ENCODE measurements at regions not wholly inside any gene's neighbourhood (a gene's known extent, or its start where the extent isn't known, plus 50 kb on each side); places are given as distances from the start of the nearest gene placed in this dataset.

- intact Hi-C loops (cut with micrococcal nuclease) = no loop called here
- 67% methylated on average over 1 of the region's 1 CpG; no CpG with 5 or more reads in 1 of the 2 experiments for WGBS, 2 experiments (ENCODE audit: extremely low coverage in 2 of 2, insufficient read length in 1 of 2)
- H3K9me3 ChIP-seq (ENCODE audit: control insufficient read depth, insufficient read depth, low read length) = no peaks in the 10 kb centered on the region
- no peak overlapping the region for H2AK5ac ChIP-seq (ENCODE audit: low read depth, low read length)
- TF ChIP-seq RAD21 (IDR thresholded peaks at IDR 0.05; ENCODE audit: low read length) = no peak
- TF ChIP-seq RFX5 (IDR thresholded peaks at IDR 0.05; ENCODE audit: low read depth, low read length) = no peak
- TF ChIP-seq CHD1 (IDR thresholded peaks at IDR 0.05; ENCODE audit: low read depth, low read length) = no peak
- TF ChIP-seq MAFK (IDR thresholded peaks at IDR 0.05; ENCODE audit: low read depth, low read length) = no peak
- H3K4ac ChIP-seq (ENCODE audit: low read depth, low read length) = no peak overlapping the region
- in situ Hi-C loops (cut with MboI; ENCODE audit: low sequenced_read_pairs) = no loop called here
- ChIA-PET POLR2A (ENCODE audit: unreplicated experiment) (no interaction called here), CTCF (no interaction called here)
- dilution Hi-C loops (cut with HindIII; ENCODE audit: low sequenced_read_pairs, unreplicated experiment) = no loop called here
- H3K27ac ChIP-seq (ENCODE audit: insufficient read depth, low read length) = no peak overlapping the region
- no peaks in the 10 kb centered on the region for H3K27me3 ChIP-seq (ENCODE audit: control insufficient read depth, insufficient read depth, low read length)
- H3K4me2 ChIP-seq (ENCODE audit: low read depth, low read length) = no peak overlapping the region
- DNase-seq = no peak
- no peaks in the 10 kb centered on the region for H3K4me1 ChIP-seq (ENCODE audit: control insufficient read depth, insufficient read depth, low read length)
- no peak overlapping the region for H2BK120ac ChIP-seq (ENCODE audit: low read depth, low read length)
- no peak overlapping the region for H3K4me3 ChIP-seq (ENCODE audit: insufficient read depth, low read depth, low read length)
- no peak overlapping the region for H3K23ac ChIP-seq (ENCODE audit: low read depth, low read length)
- no peak overlapping the region for H4K91ac ChIP-seq (ENCODE audit: insufficient read depth, low read depth, low read length)
- no peaks in the 10 kb centered on the region for H3K79me1 ChIP-seq (ENCODE audit: low read depth in 1 of 2, low read length in 2 of 2)
- no TSS peak for BruUV-seq (replicated peaks)
- H3K14ac ChIP-seq (replicated peaks; ENCODE audit: low read depth, low read length) = no peak overlapping the region
- no peak overlapping the region for H3K9ac ChIP-seq (ENCODE audit: low read depth, low read length)
- H4K5ac ChIP-seq (ENCODE audit: low read depth, low read length) = no peak overlapping the region
- no peak overlapping the region for H4K8ac ChIP-seq (ENCODE audit: low read depth in 2 of 2, low read length in 2 of 2)
- no peak overlapping the region for H2AFZ ChIP-seq (replicated peaks; ENCODE audit: low read length, poor library complexity)
- H3K36me3 ChIP-seq (ENCODE audit: control insufficient read depth, insufficient read depth, low read length) = no peaks in the 10 kb centered on the region
- H3K9me1 ChIP-seq (ENCODE audit: insufficient read depth, low read length) = no peaks in the 10 kb centered on the region
- no peak for ATAC-seq (ENCODE audit: low read depth)
- no peak overlapping the region for H2BK15ac ChIP-seq (ENCODE audit: low read depth, low read length)
- H2AK9ac ChIP-seq (replicated peaks; ENCODE audit: low read depth, low read length, poor library complexity) = no peak overlapping the region
- no peak overlapping the region for H2BK5ac ChIP-seq (ENCODE audit: low read depth, low read length, poor library complexity, severe bottlenecking)
- no peak overlapping the region for H3K18ac ChIP-seq (ENCODE audit: low read depth, low read length)
- no peak overlapping the region for H2BK20ac ChIP-seq (ENCODE audit: low read depth, low read length)
- no peaks in the 10 kb centered on the region for H4K20me1 ChIP-seq (ENCODE audit: insufficient read depth, low read length)
- no peak overlapping the region for H3K56ac ChIP-seq (ENCODE audit: extremely low read depth, insufficient read depth, low read length)
Observed at GRCh38 chr12:112589275-112589674, 170.5 kb downstream of the PTPN11 start.
